ENCODE measurements at regions not wholly inside any gene's neighbourhood (a gene's known extent, or its start where the extent isn't known, plus 50 kb on each side); places are given as distances from the start of the nearest gene placed in this dataset.
"Not testable (repeated sequence)": the region's sequence is repeated elsewhere in the genome, so short reads cannot be mapped to it uniquely, and the experiment has no call there.

GRCh38 chr15:62889734-62890505 lies 152.6 kb upstream of the TPM1 start:
- no peak for DNase-seq (ENCODE audit: low spot score)

- no peak for DNase-seq (ENCODE audit: low spot score)
These were observed 148.0 kb upstream of the TPM1 start for GRCh38 chr15:62894322-62895085.

- peak; percentile 78 for DNase-seq (ENCODE audit: low spot score)
These were observed 147.2 kb upstream of the TPM1 start for GRCh38 chr15:62895139-62895866.

GRCh38 chr15:62895905-62896316 lies 146.6 kb upstream of the TPM1 start:
- DNase-seq (ENCODE audit: low spot score): peak; percentile 55

- no peak for DNase-seq (ENCODE audit: low spot score)
These were observed 146.1 kb upstream of the TPM1 start for GRCh38 chr15:62896380-62896866.

GRCh38 chr15:62896969-62897486 lies 145.5 kb upstream of the TPM1 start:
- peak; percentile 99 for DNase-seq (ENCODE audit: low spot score)

GRCh38 chr15:62897634-62898033 lies 144.9 kb upstream of the TPM1 start:
- DNase-seq (ENCODE audit: low spot score): no peak

GRCh38 chr15:62899090-62899493 lies 143.5 kb upstream of the TPM1 start:
- DNase-seq (ENCODE audit: low spot score): no peak

- no peak for DNase-seq (ENCODE audit: low spot score)
These were observed 142.3 kb upstream of the TPM1 start for GRCh38 chr15:62900071-62900802.

GRCh38 chr15:62901087-62901486 lies 141.5 kb upstream of the TPM1 start:
- DNase-seq (ENCODE audit: low spot score): no peak

GRCh38 chr15:62901909-62902546 lies 140.5 kb upstream of the TPM1 start:
- DNase-seq (ENCODE audit: low spot score): no peak

GRCh38 chr15:62902821-62903220 lies 139.7 kb upstream of the TPM1 start:
- no peak for DNase-seq (ENCODE audit: low spot score)

GRCh38 chr15:62903437-62903836 lies 139.1 kb upstream of the TPM1 start:
- no peak for DNase-seq (ENCODE audit: low spot score)

- no peak for DNase-seq (ENCODE audit: low spot score)
These were observed 138.3 kb upstream of the TPM1 start for GRCh38 chr15:62904041-62904910.

GRCh38 chr15:62906627-62907026 lies 135.9 kb upstream of the TPM1 start:
- DNase-seq (ENCODE audit: low spot score): no peak

GRCh38 chr15:62907275-62907674 lies 135.3 kb upstream of the TPM1 start:
- DNase-seq (ENCODE audit: low spot score): no peak

- not testable (repeated sequence) for DNase-seq (ENCODE audit: low spot score)
These were observed 134.2 kb upstream of the TPM1 start for GRCh38 chr15:62908341-62908740.

GRCh38 chr15:62909257-62909656 lies 133.3 kb upstream of the TPM1 start:
- no peak for DNase-seq (ENCODE audit: low spot score)

GRCh38 chr15:62912282-62912681 lies 130.3 kb upstream of the TPM1 start:
- no peak for DNase-seq (ENCODE audit: low spot score)

- no peak for DNase-seq (ENCODE audit: low spot score)
These were observed 129.7 kb upstream of the TPM1 start for GRCh38 chr15:62912808-62913207.
